Trophoblast cell (in vitro differentiated cells and primary cell): ENCODE measurements at regions not wholly inside any gene's neighbourhood (a gene's known extent, or its start where the extent isn't known, plus 50 kb on each side); places are given as distances from the start of the nearest gene placed in this dataset.

ENCODE experiments used
- DNase-seq, 2 donors: peaks; one replicate each; pipeline ENCODE4 v3.0.0-alpha.2; 2016
- H2AFZ ChIP-seq: 2 replicates; pipeline ENCODE4 v1.6.1; 2013; ENCODE audit warnings: low read length, moderate library complexity, mild to moderate bottlenecking; ENCODE audit not compliant: insufficient read depth, poor library complexity
- H2AK5ac ChIP-seq: 2 replicates; pipeline ENCODE4 v1.6.1; 2013; ENCODE audit warnings: mild to moderate bottlenecking, low read length
- H2BK120ac ChIP-seq: 2 replicates; pipeline ENCODE4 v1.6.1; 2013; ENCODE audit warnings: low read length, mild to moderate bottlenecking, moderate library complexity; ENCODE audit not compliant: insufficient read depth, poor library complexity
- H2BK12ac ChIP-seq: 2 replicates; pipeline ENCODE4 v1.6.1; 2013; ENCODE audit warnings: mild to moderate bottlenecking, low read length, moderate library complexity
- H2BK5ac ChIP-seq: 2 replicates; pipeline ENCODE4 v1.6.1; 2013; ENCODE audit warnings: low read length, low read depth, moderate library complexity, mild to moderate bottlenecking; ENCODE audit not compliant: poor library complexity
- H3K14ac ChIP-seq: 2 replicates; pipeline ENCODE4 v1.6.1; 2013; ENCODE audit warnings: mild to moderate bottlenecking, low read length
- H3K18ac ChIP-seq: 2 replicates; pipeline ENCODE4 v1.6.1; 2013; ENCODE audit warnings: mild to moderate bottlenecking, low read length
- H3K23ac ChIP-seq: 2 replicates; pipeline ENCODE4 v1.6.1; 2013; ENCODE audit warnings: low read length
- H3K27ac ChIP-seq: 2 replicates; pipeline ENCODE4 v1.5.1; 2013; ENCODE audit warnings: low read depth, mild to moderate bottlenecking, inconsistent platforms, low read length, moderate library complexity
- H3K27me3 ChIP-seq: 2 replicates; pipeline ENCODE4 v1.6.1; 2013; ENCODE audit warnings: inconsistent platforms, mild to moderate bottlenecking, low read length, moderate library complexity; ENCODE audit not compliant: insufficient read depth
- H3K36me3 ChIP-seq, 2 experiments: 1 replicate in 1 of 2; 2 replicates in 1 of 2; pipeline ENCODE4 v1.6.1; 2013; ENCODE audit warnings: low read length in 2 of 2, mild to moderate bottlenecking in 2 of 2, moderate library complexity in 1 of 2; ENCODE audit not compliant: insufficient read depth in 2 of 2, control insufficient read depth in 1 of 2
- H3K4ac ChIP-seq: 2 replicates; pipeline ENCODE4 v1.6.1; 2013; ENCODE audit warnings: low read depth, mild to moderate bottlenecking, low read length, moderate library complexity
- H3K4me1 ChIP-seq, 2 experiments: 1 replicate in 1 of 2; 2 replicates in 1 of 2; pipeline ENCODE4 v1.6.1; 2013; ENCODE audit warnings: low read length in 2 of 2, mild to moderate bottlenecking in 2 of 2, moderate library complexity in 1 of 2; ENCODE audit not compliant: insufficient read depth in 2 of 2, control insufficient read depth in 1 of 2
- H3K4me2 ChIP-seq: 2 replicates; pipeline ENCODE4 v1.6.1; 2013; ENCODE audit warnings: inconsistent platforms, mild to moderate bottlenecking, low read length, moderate library complexity
- H3K4me3 ChIP-seq: 2 replicates; pipeline ENCODE4 v1.5.1; 2013; ENCODE audit warnings: mild to moderate bottlenecking, low read depth, low read length, inconsistent platforms
- H3K79me1 ChIP-seq: one replicate; pipeline ENCODE4 v1.6.1; 2013; ENCODE audit warnings: low read length
- H3K79me2 ChIP-seq: 2 replicates; pipeline ENCODE4 v1.6.1; 2013; ENCODE audit warnings: low read length, mild to moderate bottlenecking; ENCODE audit not compliant: control insufficient read depth, insufficient read depth, poor library complexity
- H3K9ac ChIP-seq: 2 replicates; pipeline ENCODE4 v1.6.1; 2013; ENCODE audit warnings: mild to moderate bottlenecking, low read length
- H3K9me3 ChIP-seq: 2 replicates; pipeline ENCODE4 v1.6.1; 2013; ENCODE audit warnings: low read depth, mild to moderate bottlenecking, control low read depth, inconsistent platforms, low read length; ENCODE audit not compliant: insufficient read depth
- H4K12ac ChIP-seq: 2 replicates; pipeline ENCODE4 v1.6.1; 2013; ENCODE audit warnings: low read depth, mild to moderate bottlenecking, low read length, moderate library complexity
- H4K8ac ChIP-seq: 2 replicates; pipeline ENCODE4 v1.6.1; 2013; ENCODE audit warnings: low read depth, mild to moderate bottlenecking, low read length, moderate library complexity
- H4K91ac ChIP-seq: one replicate; pipeline ENCODE4 v1.6.1; 2013; ENCODE audit warnings: low read depth, mild to moderate bottlenecking, low read length, moderate library complexity
- WGBS: extraction: QIAGEN DNeasy Blood & Tissue Kit; methylation state at CpG from one replicate; pipeline ENCODE4 v1.1.7; 2013; ENCODE audit warnings: missing lambda C conversion rate; ENCODE audit not compliant: insufficient read length, insufficient coverage; ENCODE audit errors: extremely low coverage; 5-methylcytosine and 5-hydroxymethylcytosine counted together

- H2BK12ac ChIP-seq: no peak overlapping the region
- no peaks in the 10 kb centered on the region for H3K9me3 ChIP-seq
- H4K8ac ChIP-seq: no peak overlapping the region
- no peaks in the 10 kb centered on the region for H3K4me1 ChIP-seq
- no peak overlapping the region for H3K18ac ChIP-seq
- H3K27ac ChIP-seq: no peak overlapping the region
- no peaks in the 10 kb centered on the region for H3K27me3 ChIP-seq
- H3K79me2 ChIP-seq: no peaks in the 10 kb centered on the region
- no peak overlapping the region for H3K23ac ChIP-seq
- no peak overlapping the region for H3K9ac ChIP-seq
- no CpG with 5 or more reads among the region's 1 CpG for WGBS
- no peak for DNase-seq
- no peak overlapping the region for H4K91ac ChIP-seq
- H2BK5ac ChIP-seq: no peak overlapping the region
- no peak overlapping the region for H3K14ac ChIP-seq
- no peak overlapping the region for H2BK120ac ChIP-seq
- H4K12ac ChIP-seq: no peak overlapping the region
- H2AFZ ChIP-seq: no peak overlapping the region
- H3K4me2 ChIP-seq: no peak overlapping the region
- H3K4me3 ChIP-seq: no peak overlapping the region
- no peak overlapping the region for H3K4ac ChIP-seq
- no peaks in the 10 kb centered on the region for H3K79me1 ChIP-seq
- H3K36me3 ChIP-seq: no peaks in the 10 kb centered on the region
- H2AK5ac ChIP-seq: no peak overlapping the region
Measured at GRCh38 chr4:83703752-83704151, 167.8 kb downstream of the GPAT3 start.

DNA sequence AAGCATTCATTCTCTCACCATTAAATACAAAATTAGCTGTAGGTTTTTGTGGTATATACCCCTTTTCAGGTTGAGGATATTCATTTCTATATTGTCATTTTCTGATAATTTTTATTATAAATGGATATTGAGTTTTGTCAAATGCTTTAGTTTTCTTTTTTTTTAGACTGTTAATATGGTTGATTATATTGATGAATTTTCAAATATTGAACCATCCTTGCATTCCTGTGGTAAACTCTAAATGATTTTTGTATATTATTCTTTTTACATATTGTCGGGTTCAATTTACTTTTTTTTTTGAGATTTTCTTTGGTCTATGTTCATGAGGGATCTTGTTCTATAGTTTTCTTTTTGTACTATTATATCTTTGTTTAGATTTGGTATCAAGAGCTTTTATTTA, 165.1 kb downstream of the GPAT3 start:
- no peaks in the 10 kb centered on the region for H3K9me3 ChIP-seq
- H3K27me3 ChIP-seq: no peaks in the 10 kb centered on the region
- H3K79me1 ChIP-seq: no peaks in the 10 kb centered on the region
- no peaks in the 10 kb centered on the region for H3K79me2 ChIP-seq
- H2BK5ac ChIP-seq: no peak overlapping the region
- no peak overlapping the region for H3K9ac ChIP-seq
- no peak overlapping the region for H2BK12ac ChIP-seq
- no peak overlapping the region for H4K8ac ChIP-seq
- H2BK120ac ChIP-seq: no peak overlapping the region
- WGBS: no CpG with 5 or more reads among the region's 1 CpG
- H2AFZ ChIP-seq: no peak overlapping the region
- no peak overlapping the region for H4K91ac ChIP-seq
- H3K4me3 ChIP-seq: no peak overlapping the region
- H3K4me1 ChIP-seq: no peaks in the 10 kb centered on the region
- no peak overlapping the region for H3K4ac ChIP-seq
- H3K36me3 ChIP-seq: no peaks in the 10 kb centered on the region
- H3K27ac ChIP-seq: no peak overlapping the region
- no peak overlapping the region for H4K12ac ChIP-seq
- no peak for DNase-seq
- no peak overlapping the region for H3K4me2 ChIP-seq
- no peak overlapping the region for H3K14ac ChIP-seq
- H3K18ac ChIP-seq: no peak overlapping the region
- H2AK5ac ChIP-seq: no peak overlapping the region
- H3K23ac ChIP-seq: no peak overlapping the region

DNA sequence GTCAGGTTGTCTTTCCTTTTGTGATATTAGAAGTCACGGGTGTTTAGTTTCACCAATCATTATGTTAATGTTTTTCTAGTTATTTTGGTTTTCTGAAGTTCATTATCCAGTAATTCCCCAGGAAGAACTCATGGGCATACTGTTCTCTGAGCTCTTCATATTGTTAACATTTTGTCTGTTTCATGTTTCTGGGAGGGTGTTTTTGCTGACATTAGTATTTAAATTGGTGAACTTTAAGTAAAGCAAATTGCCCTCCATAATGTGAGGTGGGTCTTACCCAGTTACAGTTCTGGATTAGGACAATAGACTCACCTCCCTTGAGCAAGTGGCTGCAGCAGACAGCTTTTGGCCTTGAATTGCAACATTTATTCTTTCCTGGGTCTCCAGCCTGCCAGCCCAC, 163.4 kb downstream of the GPAT3 start:
- Histone ChIP-seq H2BK5ac (no peak overlapping the region), H3K36me3 (no peaks in the 10 kb centered on the region), H3K9ac (no peak overlapping the region), H3K4me3 (no peak overlapping the region), H4K8ac (no peak overlapping the region), H4K91ac (no peak overlapping the region), H2AK5ac (no peak overlapping the region), H2BK12ac (no peak overlapping the region), H2AFZ (no peak overlapping the region), H3K27me3 (no peaks in the 10 kb centered on the region), H3K4me1 (no peaks in the 10 kb centered on the region), H3K4me2 (no peak overlapping the region), H3K23ac (no peak overlapping the region), H3K18ac (no peak overlapping the region), H4K12ac (no peak overlapping the region), H2BK120ac (no peak overlapping the region), H3K79me2 (no peaks in the 10 kb centered on the region), H3K4ac (no peak overlapping the region), H3K14ac (no peak overlapping the region), H3K79me1 (no peaks in the 10 kb centered on the region), H3K9me3 (no peaks in the 10 kb centered on the region), H3K27ac (no peak overlapping the region)
- no peak for DNase-seq
- no CpG with 5 or more reads among the region's 1 CpG for WGBS

- Histone ChIP-seq H2BK120ac (no peak overlapping the region), H4K8ac (no peak overlapping the region), H2BK12ac (no peak overlapping the region), H3K4me1 (no peaks in the 10 kb centered on the region), H3K23ac (no peak overlapping the region), H3K9ac (no peak overlapping the region), H3K9me3 (no peaks in the 10 kb centered on the region), H3K79me2 (no peaks in the 10 kb centered on the region), H3K18ac (no peak overlapping the region), H3K14ac (no peak overlapping the region), H3K27me3 (no peaks in the 10 kb centered on the region), H3K36me3 (no peaks in the 10 kb centered on the region), H3K4ac (no peak overlapping the region), H4K91ac (no peak overlapping the region), H3K4me3 (no peak overlapping the region), H2BK5ac (no peak overlapping the region), H3K27ac (no peak overlapping the region), H2AFZ (no peak overlapping the region), H2AK5ac (no peak overlapping the region), H4K12ac (no peak overlapping the region), H3K79me1 (no peaks in the 10 kb centered on the region), H3K4me2 (no peak overlapping the region)
- no CpG with 5 or more reads among the region's 1 CpG for WGBS
- DNase-seq: no peak
Measured at GRCh38 chr4:83692028-83692427, 156.1 kb downstream of the GPAT3 start.
